ENCODE measurements at regions not wholly inside any gene's neighbourhood (a gene's known extent, or its start where the extent isn't known, plus 50 kb on each side); places are given as distances from the start of the nearest gene placed in this dataset.

DNA sequence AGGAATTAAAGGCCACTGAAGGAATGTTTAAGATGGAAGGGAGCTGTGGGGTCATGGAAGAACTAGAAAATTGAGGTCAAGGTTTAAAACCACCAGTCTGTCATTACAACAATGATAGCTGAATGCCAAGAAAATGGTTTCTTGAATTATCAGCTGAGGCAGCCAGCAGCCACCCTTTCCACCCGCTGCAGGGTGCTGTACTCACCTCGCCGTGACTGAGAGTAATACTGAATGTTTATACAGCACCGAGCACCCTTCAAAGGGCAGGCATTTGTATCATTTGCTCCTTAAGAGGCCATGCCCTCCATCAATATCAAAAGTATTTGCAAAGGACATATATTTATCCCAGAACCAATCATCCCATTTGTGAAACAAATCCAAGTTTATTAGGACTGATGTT is 402.8 kb downstream of the VPS13C start:
- no peak for DNase-seq
- no peak overlapping the region for H3K27ac Mint-ChIP-seq
- peaks cover 64% of the 10 kb centered on the region for H3K9me3 Mint-ChIP-seq
- H3K4me3 Mint-ChIP-seq: no peak overlapping the region
- H3K36me3 Mint-ChIP-seq (ENCODE audit: low read depth): no peaks in the 10 kb centered on the region
- TF ChIP-seq CTCF (IDR thresholded peaks at IDR 0.05): no peak
- no peaks in the 10 kb centered on the region for H3K4me1 Mint-ChIP-seq (ENCODE audit: low read depth)
- H3K27me3 Mint-ChIP-seq (ENCODE audit: insufficient read depth): no peaks in the 10 kb centered on the region; the same call in 1 of the 2 replicates

DNA sequence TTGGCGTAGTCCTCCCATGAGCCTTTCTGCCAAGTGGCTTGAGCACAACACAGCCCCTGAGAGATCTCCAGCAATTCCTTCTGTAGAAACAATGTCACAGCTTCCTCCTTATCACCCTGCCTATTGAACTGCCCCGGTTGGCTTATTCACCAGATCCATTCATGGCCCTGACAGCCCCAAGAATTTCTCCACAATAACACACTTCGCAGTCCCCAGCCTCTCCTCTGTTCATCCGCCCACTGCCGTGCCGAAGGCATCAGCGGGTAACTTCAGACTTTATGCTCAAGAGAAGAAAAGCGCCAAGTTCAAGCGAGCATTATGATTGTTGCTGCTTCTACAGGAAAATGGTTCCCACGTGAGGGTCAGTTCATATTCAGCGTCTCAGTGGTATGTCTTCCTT is 403.9 kb downstream of the VPS13C start:
- no peak for DNase-seq
- Mint-ChIP-seq H3K27ac (no peak overlapping the region), H3K36me3 (ENCODE audit: low read depth) (no peaks in the 10 kb centered on the region), H3K27me3 (ENCODE audit: insufficient read depth) (no peaks in the 10 kb centered on the region; the same call in 1 of the 2 replicates), H3K4me3 (no peak overlapping the region), H3K9me3 (peaks cover 61% of the 10 kb centered on the region), H3K4me1 (ENCODE audit: low read depth) (no peaks in the 10 kb centered on the region)
- TF ChIP-seq CTCF (IDR thresholded peaks at IDR 0.05): no peak

DNA sequence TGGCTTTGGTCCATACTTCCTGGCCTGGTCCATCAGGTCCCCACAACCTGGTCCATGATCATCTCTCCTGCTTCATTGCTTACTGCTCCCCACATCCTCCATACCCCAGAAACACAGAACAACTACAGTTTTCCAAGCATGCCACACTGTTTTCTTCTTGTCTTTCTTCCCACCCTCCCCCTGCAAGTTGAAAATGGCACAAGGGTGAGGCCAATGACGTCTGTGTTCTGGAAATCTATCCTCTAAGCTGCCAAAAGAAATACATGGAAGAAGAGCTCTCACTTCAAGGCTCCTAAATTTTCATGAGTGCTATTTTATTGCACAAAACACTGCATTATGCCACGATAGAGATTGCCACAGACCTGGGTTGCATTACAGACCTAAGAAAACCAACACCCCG is 404.4 kb downstream of the VPS13C start:
- peaks cover 63% of the 10 kb centered on the region for H3K9me3 Mint-ChIP-seq
- H3K4me3 Mint-ChIP-seq: no peak overlapping the region
- no peaks in the 10 kb centered on the region; the same call in 1 of the 2 replicates for H3K27me3 Mint-ChIP-seq (ENCODE audit: insufficient read depth)
- no peak for TF ChIP-seq CTCF (IDR thresholded peaks at IDR 0.05)
- no peak overlapping the region for H3K27ac Mint-ChIP-seq
- no peak for DNase-seq
- H3K4me1 Mint-ChIP-seq (ENCODE audit: low read depth): no peaks in the 10 kb centered on the region
- H3K36me3 Mint-ChIP-seq (ENCODE audit: low read depth): no peaks in the 10 kb centered on the region

DNA sequence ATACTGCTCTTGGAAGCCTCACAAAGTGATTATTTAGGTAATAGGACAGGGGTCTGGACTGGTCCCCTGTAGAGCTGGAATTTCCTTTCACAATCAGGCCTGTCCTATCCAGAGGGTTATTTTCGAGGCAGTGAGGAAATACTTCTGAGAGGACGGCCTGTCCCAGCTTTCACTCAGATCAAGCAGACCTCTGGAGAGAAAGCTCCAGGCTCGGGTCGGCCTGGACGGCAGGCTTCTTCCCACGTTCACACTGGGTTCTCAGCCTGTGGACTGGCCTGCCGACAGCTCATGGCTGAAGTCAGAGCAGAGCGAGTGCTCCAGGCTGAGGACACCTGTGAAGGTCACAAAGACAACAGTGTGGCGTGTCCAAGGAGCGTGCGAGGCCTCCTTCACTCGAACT is 405.3 kb downstream of the VPS13C start:
- no peak for DNase-seq
- Mint-ChIP-seq H3K9me3 (peaks cover 66% of the 10 kb centered on the region), H3K27me3 (ENCODE audit: insufficient read depth) (no peaks in the 10 kb centered on the region; the same call in 1 of the 2 replicates), H3K4me3 (no peak overlapping the region), H3K36me3 (ENCODE audit: low read depth) (no peaks in the 10 kb centered on the region), H3K27ac (no peak overlapping the region), H3K4me1 (ENCODE audit: low read depth) (no peaks in the 10 kb centered on the region)
- TF ChIP-seq CTCF (IDR thresholded peaks at IDR 0.05): no peak

- TF ChIP-seq CTCF (IDR thresholded peaks at IDR 0.05): no peak
- H3K4me1 Mint-ChIP-seq (ENCODE audit: low read depth): no peaks in the 10 kb centered on the region
- H3K4me3 Mint-ChIP-seq: no peak overlapping the region
- DNase-seq: no peak
- no peaks in the 10 kb centered on the region; the same call in 1 of the 2 replicates for H3K27me3 Mint-ChIP-seq (ENCODE audit: insufficient read depth)
- no peak overlapping the region for H3K27ac Mint-ChIP-seq
- H3K9me3 Mint-ChIP-seq: peaks cover 64% of the 10 kb centered on the region
- no peaks in the 10 kb centered on the region for H3K36me3 Mint-ChIP-seq (ENCODE audit: low read depth)
Measured at GRCh38 chr15:61654002-61654740, 406.1 kb downstream of the VPS13C start.

Measured in HFFc6 (cell line).